NCI-H187 treated with DMSO at 0.1 percent for 48 hours (cell line): ENCODE measurements at regions not wholly inside any gene's neighbourhood (a gene's known extent, or its start where the extent isn't known, plus 50 kb on each side); places are given as distances from the start of the nearest gene placed in this dataset.

Experiments
- DNase-seq: peaks from one replicate; lab custom pipeline; 2025; lab: John Stamatoyannopoulos, UW

GRCh38 chr4:85265234-85265633, 209.7 kb upstream of the ARHGAP24 start:
- no peak for DNase-seq

- no peak for DNase-seq
Observed at GRCh38 chr4:85268188-85268587, 206.8 kb upstream of the ARHGAP24 start.

- DNase-seq: no peak
Observed at GRCh38 chr4:85268961-85269360, 206.0 kb upstream of the ARHGAP24 start.

GRCh38 chr4:85274955-85275354, 200.0 kb upstream of the ARHGAP24 start:
- no peak for DNase-seq

- DNase-seq: no peak
Observed at GRCh38 chr4:85280963-85281362, 194.0 kb upstream of the ARHGAP24 start.

- no peak for DNase-seq
Observed at GRCh38 chr4:85291226-85291625, 183.7 kb upstream of the ARHGAP24 start.

- no peak for DNase-seq
Observed at GRCh38 chr4:85298037-85298436, 176.9 kb upstream of the ARHGAP24 start.

- DNase-seq: no peak
Observed at GRCh38 chr4:85302193-85302736, 172.7 kb upstream of the ARHGAP24 start.

GRCh38 chr4:85302756-85303155, 172.2 kb upstream of the ARHGAP24 start:
- DNase-seq: no peak

GRCh38 chr4:85318415-85318814, 156.5 kb upstream of the ARHGAP24 start:
- DNase-seq: no peak

GRCh38 chr4:85358831-85359230, 116.1 kb upstream of the ARHGAP24 start:
- DNase-seq: no peak

- no peak for DNase-seq
Observed at GRCh38 chr4:85362550-85362949, 112.4 kb upstream of the ARHGAP24 start.

- no peak for DNase-seq
Observed at GRCh38 chr4:85367815-85368214, 107.1 kb upstream of the ARHGAP24 start.

GRCh38 chr4:85368240-85368639, 106.7 kb upstream of the ARHGAP24 start:
- DNase-seq: no peak

- no peak for DNase-seq
Observed at GRCh38 chr4:85368932-85369331, 106.0 kb upstream of the ARHGAP24 start.

- no peak for DNase-seq
Observed at GRCh38 chr4:85369703-85370380, 105.1 kb upstream of the ARHGAP24 start.

- no peak for DNase-seq
Observed at GRCh38 chr4:85370400-85371032, 104.4 kb upstream of the ARHGAP24 start.

GRCh38 chr4:85372966-85373365, 102.0 kb upstream of the ARHGAP24 start:
- DNase-seq: no peak

- DNase-seq: no peak
Observed at GRCh38 chr4:85376285-85376684, 98.7 kb upstream of the ARHGAP24 start.

- no peak for DNase-seq
Observed at GRCh38 chr4:85381968-85382367, 93.0 kb upstream of the ARHGAP24 start.

- DNase-seq: no peak
Observed at GRCh38 chr4:85391071-85391470, 83.9 kb upstream of the ARHGAP24 start.

GRCh38 chr4:85391589-85392410, 83.2 kb upstream of the ARHGAP24 start:
- no peak for DNase-seq

- DNase-seq: no peak
Observed at GRCh38 chr4:85393201-85393600, 81.7 kb upstream of the ARHGAP24 start.
